ENCODE measurements at regions not wholly inside any gene's neighbourhood (a gene's known extent, or its start where the extent isn't known, plus 50 kb on each side); places are given as distances from the start of the nearest gene placed in this dataset.

- TF ChIP-seq CTCF (IDR thresholded peaks at IDR 0.05) = no peak
- peaks cover 4% of the 10 kb centered on the region; the same call in 1 of the 2 replicates for H3K36me3 Mint-ChIP-seq (ENCODE audit: low read depth)
- H3K9me3 Mint-ChIP-seq = peaks cover 18% of the 10 kb centered on the region
- H3K27ac Mint-ChIP-seq = no peak overlapping the region
- no peaks in the 10 kb centered on the region for H3K27me3 Mint-ChIP-seq (ENCODE audit: insufficient read depth)
- no peak overlapping the region for H3K4me3 Mint-ChIP-seq
- H3K4me1 Mint-ChIP-seq (ENCODE audit: low read depth) = no peaks in the 10 kb centered on the region
- no peak for DNase-seq
Observed at GRCh38 chr18:6561862-6562291, 147.2 kb upstream of the L3MBTL4 start.

- DNase-seq = no peak
- Mint-ChIP-seq H3K27ac (no peak overlapping the region), H3K9me3 (peaks cover 16% of the 10 kb centered on the region), H3K27me3 (ENCODE audit: insufficient read depth) (no peaks in the 10 kb centered on the region), H3K4me1 (ENCODE audit: low read depth) (no peaks in the 10 kb centered on the region), H3K4me3 (no peak overlapping the region), H3K36me3 (ENCODE audit: low read depth) (peaks cover 8% of the 10 kb centered on the region; the same call in 1 of the 2 replicates)
- TF ChIP-seq CTCF (IDR thresholded peaks at IDR 0.05) = no peak
Observed at GRCh38 chr18:6563896-6564295, 149.2 kb upstream of the L3MBTL4 start.

GRCh38 chr18:6564950-6565814 lies 150.5 kb upstream of the L3MBTL4 start:
- no peak for DNase-seq
- Mint-ChIP-seq H3K36me3 (ENCODE audit: low read depth) (peaks cover 8% of the 10 kb centered on the region; the same call in 1 of the 2 replicates), H3K4me3 (no peak overlapping the region), H3K27ac (no peak overlapping the region), H3K9me3 (peaks cover 16% of the 10 kb centered on the region), H3K4me1 (ENCODE audit: low read depth) (no peaks in the 10 kb centered on the region), H3K27me3 (ENCODE audit: insufficient read depth) (no peaks in the 10 kb centered on the region)
- TF ChIP-seq CTCF (IDR thresholded peaks at IDR 0.05) = no peak

GRCh38 chr18:6565815-6566081 lies 151.0 kb upstream of the L3MBTL4 start:
- H3K27ac Mint-ChIP-seq = no peak overlapping the region
- peaks cover 8% of the 10 kb centered on the region; the same call in 1 of the 2 replicates for H3K36me3 Mint-ChIP-seq (ENCODE audit: low read depth)
- no peaks in the 10 kb centered on the region for H3K4me1 Mint-ChIP-seq (ENCODE audit: low read depth)
- no peak for DNase-seq
- no peak overlapping the region for H3K4me3 Mint-ChIP-seq
- H3K27me3 Mint-ChIP-seq (ENCODE audit: insufficient read depth) = no peaks in the 10 kb centered on the region
- peaks cover 19% of the 10 kb centered on the region for H3K9me3 Mint-ChIP-seq
- no peak for TF ChIP-seq CTCF (IDR thresholded peaks at IDR 0.05)

- Mint-ChIP-seq H3K4me3 (no peak overlapping the region), H3K4me1 (ENCODE audit: low read depth) (no peaks in the 10 kb centered on the region), H3K9me3 (peaks cover 22% of the 10 kb centered on the region), H3K27me3 (ENCODE audit: insufficient read depth) (no peaks in the 10 kb centered on the region), H3K36me3 (ENCODE audit: low read depth) (peaks cover 8% of the 10 kb centered on the region; the same call in 1 of the 2 replicates), H3K27ac (no peak overlapping the region)
- no peak for DNase-seq
- no peak for TF ChIP-seq CTCF (IDR thresholded peaks at IDR 0.05)
Observed at GRCh38 chr18:6566338-6566911, 151.7 kb upstream of the L3MBTL4 start.
